Islet of Langerhans (tissue), 1 donor: ENCODE measurements at regions not wholly inside any gene's neighbourhood (a gene's known extent, or its start where the extent isn't known, plus 50 kb on each side); places are given as distances from the start of the nearest gene placed in this dataset.

Experiments used
- FAIRE-seq: peaks from one replicate; lab custom pipeline; 2011; peaks lifted over from hg19 to GRCh38; lab: Jason Lieb, UNC

- FAIRE-seq, result no peak
These were observed 318.5 kb downstream of the GRB14 start for GRCh38 chr2:164302786-164303185.

GRCh38 chr2:164288235-164288634 lies 333.0 kb downstream of the GRB14 start:
- no peak for FAIRE-seq

- FAIRE-seq, result no peak
These were observed 334.2 kb downstream of the GRB14 start for GRCh38 chr2:164287056-164287455.

- FAIRE-seq, result no peak
These were observed 335.7 kb downstream of the GRB14 start for GRCh38 chr2:164285576-164285975.

- FAIRE-seq, result no peak
These were observed 339.4 kb downstream of the GRB14 start for GRCh38 chr2:164281896-164282295.

GRCh38 chr2:164275659-164276058 lies 345.6 kb downstream of the GRB14 start:
- FAIRE-seq, result no peak

GRCh38 chr2:164260506-164260905 lies 360.8 kb downstream of the GRB14 start:
- no peak for FAIRE-seq

- FAIRE-seq, result no peak
These were observed 363.5 kb downstream of the GRB14 start for GRCh38 chr2:164257742-164258141.

GRCh38 chr2:164252568-164253287 lies 368.6 kb downstream of the GRB14 start:
- no peak for FAIRE-seq

- FAIRE-seq, result no peak
These were observed 378.0 kb downstream of the GRB14 start for GRCh38 chr2:164243315-164243714.

- FAIRE-seq, result no peak
These were observed 378.9 kb downstream of the GRB14 start for GRCh38 chr2:164242409-164242808.

GRCh38 chr2:164234074-164234473 lies 387.2 kb downstream of the GRB14 start:
- no peak for FAIRE-seq

- FAIRE-seq, result no peak
These were observed 397.3 kb downstream of the GRB14 start for GRCh38 chr2:164224007-164224406.

- FAIRE-seq, result no peak
These were observed 399.8 kb downstream of the GRB14 start for GRCh38 chr2:164221473-164221872.

- no peak for FAIRE-seq
These were observed 401.0 kb downstream of the GRB14 start for GRCh38 chr2:164220265-164220664.

- no peak for FAIRE-seq
These were observed 407.4 kb downstream of the GRB14 start for GRCh38 chr2:164213916-164214315.

GRCh38 chr2:164205347-164205746 lies 415.9 kb downstream of the GRB14 start:
- no peak for FAIRE-seq

- FAIRE-seq, result no peak
These were observed 418.2 kb downstream of the GRB14 start for GRCh38 chr2:164203131-164203530.

GRCh38 chr2:164198256-164198655 lies 423.0 kb downstream of the GRB14 start:
- no peak for FAIRE-seq

- no peak for FAIRE-seq
These were observed 430.6 kb downstream of the GRB14 start for GRCh38 chr2:164190700-164191099.

- FAIRE-seq, result no peak
These were observed 431.4 kb downstream of the GRB14 start for GRCh38 chr2:164189851-164190250.

GRCh38 chr2:164187121-164187520 lies 434.2 kb downstream of the GRB14 start:
- FAIRE-seq, result no peak

GRCh38 chr2:164186591-164186990 lies 434.7 kb downstream of the GRB14 start:
- FAIRE-seq, result no peak

- FAIRE-seq, result no peak
These were observed 439.1 kb downstream of the GRB14 start for GRCh38 chr2:164182116-164182627.
